GM04503 (cell line): ENCODE measurements at regions not wholly inside any gene's neighbourhood (a gene's known extent, or its start where the extent isn't known, plus 50 kb on each side); places are given as distances from the start of the nearest gene placed in this dataset.
"Not testable (repeated sequence)": the region's sequence is repeated elsewhere in the genome, so short reads cannot be mapped to it uniquely, and the experiment has no call there.

Experiments used
- DNase-seq: peaks from one replicate; pipeline ENCODE4 v3.0.0-alpha.2; 2012; ENCODE audit warnings: low read depth

GRCh38 chr4:34323549-34324320, 1920.6 kb downstream of the ARAP2 start:
- no peak for DNase-seq

- no peak for DNase-seq
Observed at GRCh38 chr4:34328939-34329338, 1915.4 kb downstream of the ARAP2 start.

GRCh38 chr4:34335156-34335555, 1909.2 kb downstream of the ARAP2 start:
- not testable (repeated sequence) for DNase-seq

- not testable (repeated sequence) for DNase-seq
Observed at GRCh38 chr4:34335556-34335955, 1908.8 kb downstream of the ARAP2 start.

GRCh38 chr4:34362654-34363053, 1881.7 kb downstream of the ARAP2 start:
- DNase-seq = no peak

GRCh38 chr4:34363842-34364241, 1880.5 kb downstream of the ARAP2 start:
- DNase-seq = no peak

- DNase-seq = no peak
Observed at GRCh38 chr4:34365946-34366345, 1878.4 kb downstream of the ARAP2 start.

- DNase-seq = no peak
Observed at GRCh38 chr4:34371676-34372075, 1872.6 kb downstream of the ARAP2 start.

GRCh38 chr4:34372815-34373214, 1871.5 kb downstream of the ARAP2 start:
- DNase-seq = no peak

GRCh38 chr4:34373456-34373855, 1870.9 kb downstream of the ARAP2 start:
- DNase-seq = no peak

- DNase-seq = no peak
Observed at GRCh38 chr4:34412233-34412632, 1832.1 kb downstream of the ARAP2 start.

- no peak for DNase-seq
Observed at GRCh38 chr4:34412911-34413310, 1831.4 kb downstream of the ARAP2 start.

GRCh38 chr4:34417160-34417559, 1827.2 kb downstream of the ARAP2 start:
- no peak for DNase-seq

GRCh38 chr4:34419871-34420270, 1824.4 kb downstream of the ARAP2 start:
- no peak for DNase-seq

GRCh38 chr4:34422472-34423175, 1821.7 kb downstream of the ARAP2 start:
- DNase-seq = no peak

- no peak for DNase-seq
Observed at GRCh38 chr4:34432706-34433105, 1811.6 kb downstream of the ARAP2 start.

- DNase-seq = not testable (repeated sequence)
Observed at GRCh38 chr4:34434377-34434776, 1809.9 kb downstream of the ARAP2 start.

- no peak for DNase-seq
Observed at GRCh38 chr4:34464196-34464595, 1780.1 kb downstream of the ARAP2 start.

- DNase-seq = no peak
Observed at GRCh38 chr4:34466411-34466810, 1777.9 kb downstream of the ARAP2 start.

- no peak for DNase-seq
Observed at GRCh38 chr4:34469516-34469915, 1774.8 kb downstream of the ARAP2 start.

GRCh38 chr4:34485252-34485651, 1759.1 kb downstream of the ARAP2 start:
- DNase-seq = no peak

- DNase-seq = no peak
Observed at GRCh38 chr4:34486461-34487363, 1757.6 kb downstream of the ARAP2 start.

- no peak for DNase-seq
Observed at GRCh38 chr4:34492414-34492813, 1751.9 kb downstream of the ARAP2 start.
